H9 (cell line): ENCODE measurements at regions not wholly inside any gene's neighbourhood (a gene's known extent, or its start where the extent isn't known, plus 50 kb on each side); places are given as distances from the start of the nearest gene placed in this dataset.

Source experiments
- DNase-seq: peaks from one replicate; pipeline ENCODE4 v3.0.0-alpha.2; 2017
- H2AFZ ChIP-seq: one replicate; pipeline ENCODE4 v1.6.1; 2013; ENCODE audit warnings: mild to moderate bottlenecking, low read length, control low read depth, moderate library complexity
- H2AK5ac ChIP-seq: 2 replicates; pipeline ENCODE4 v1.6.1; 2013; ENCODE audit warnings: low read length, control low read depth, mixed read lengths; ENCODE audit not compliant: insufficient read length
- H2BK120ac ChIP-seq: one replicate; pipeline ENCODE4 v1.6.1; 2013; ENCODE audit warnings: low read depth, mild to moderate bottlenecking, low read length, control low read depth, inconsistent platforms; ENCODE audit not compliant: poor library complexity, severe bottlenecking
- H2BK12ac ChIP-seq: 2 replicates; pipeline ENCODE4 v1.6.1; 2013; ENCODE audit warnings: low read length, control low read depth, mixed read lengths, low read depth; ENCODE audit not compliant: insufficient read length
- H2BK15ac ChIP-seq: 2 replicates; pipeline ENCODE4 v1.6.1; 2013; ENCODE audit warnings: low read depth, low read length, control low read depth
- H2BK20ac ChIP-seq: one replicate; pipeline ENCODE4 v1.6.1; 2013; ENCODE audit warnings: low read depth, mild to moderate bottlenecking, low read length, control low read depth, inconsistent platforms; ENCODE audit not compliant: poor library complexity, severe bottlenecking
- H2BK5ac ChIP-seq: 2 replicates; pipeline ENCODE4 v1.6.1; 2013; ENCODE audit warnings: low read length, control low read depth, mixed read lengths; ENCODE audit not compliant: insufficient read length
- H3K14ac ChIP-seq: 2 replicates; pipeline ENCODE4 v1.6.1; 2013; ENCODE audit warnings: low read length, control low read depth; ENCODE audit not compliant: insufficient read depth
- H3K18ac ChIP-seq: 2 replicates; pipeline ENCODE4 v1.6.1; 2013; ENCODE audit warnings: low read depth, mild to moderate bottlenecking, mixed read lengths, low read length, control low read depth; ENCODE audit not compliant: insufficient read length
- H3K23ac ChIP-seq: 2 replicates; pipeline ENCODE4 v1.6.1; 2013; ENCODE audit warnings: low read length, control low read depth, mixed read lengths, low read depth; ENCODE audit not compliant: insufficient read length
- H3K23me2 ChIP-seq: 2 replicates; pipeline ENCODE4 v1.6.1; 2013; ENCODE audit warnings: low read depth, mild to moderate bottlenecking, mixed read lengths, low read length, control low read depth; ENCODE audit not compliant: insufficient read length, poor library complexity, severe bottlenecking
- H3K27ac ChIP-seq: 2 replicates; pipeline ENCODE4 v1.5.1; 2013; ENCODE audit warnings: low read length, control low read depth, mixed read lengths, low read depth; ENCODE audit not compliant: insufficient read length
- H3K27me3 ChIP-seq: 2 replicates; pipeline ENCODE4 v1.6.1; 2013; ENCODE audit warnings: low read length, control low read depth, inconsistent platforms; ENCODE audit not compliant: insufficient read depth
- H3K4ac ChIP-seq: 2 replicates; pipeline ENCODE4 v1.6.1; 2013; ENCODE audit warnings: low read depth, mild to moderate bottlenecking, control low read depth, inconsistent platforms, low read length, moderate library complexity
- H3K4me1 ChIP-seq: 2 replicates; pipeline ENCODE4 v1.6.1; 2013; ENCODE audit warnings: low read length, control low read depth, inconsistent platforms; ENCODE audit not compliant: insufficient read depth
- H3K4me2 ChIP-seq: 2 replicates; pipeline ENCODE4 v1.6.1; 2013; ENCODE audit warnings: low read length, control low read depth, mixed read lengths; ENCODE audit not compliant: insufficient read length, insufficient read depth
- H3K56ac ChIP-seq: 2 replicates; pipeline ENCODE4 v1.6.1; 2013; ENCODE audit warnings: low read depth, mild to moderate bottlenecking, mixed read lengths, low read length, control low read depth; ENCODE audit not compliant: insufficient read length
- H3K79me1 ChIP-seq: 2 replicates; pipeline ENCODE4 v1.6.1; 2013; ENCODE audit warnings: low read depth, mild to moderate bottlenecking, moderate library complexity, low read length, control low read depth, inconsistent platforms; ENCODE audit not compliant: insufficient read depth, poor library complexity, severe bottlenecking
- H3K79me2 ChIP-seq: 2 replicates; pipeline ENCODE4 v1.6.1; 2013; ENCODE audit warnings: low read length, control low read depth, inconsistent platforms; ENCODE audit not compliant: insufficient read depth
- H3K9ac ChIP-seq: 2 replicates; pipeline ENCODE4 v1.6.1; 2013; ENCODE audit warnings: low read length, control low read depth, mixed read lengths; ENCODE audit not compliant: insufficient read length; ENCODE audit errors: extremely low read depth
- H3K9me3 ChIP-seq: one replicate; pipeline ENCODE4 v1.6.1; 2013; ENCODE audit warnings: low read depth, low read length, inconsistent platforms; ENCODE audit not compliant: control insufficient read depth
- H3T11ph ChIP-seq: one replicate; pipeline ENCODE4 v1.6.1; 2013; ENCODE audit warnings: mild to moderate bottlenecking, low read length, control low read depth, inconsistent platforms
- H4K20me1 ChIP-seq: one replicate; pipeline ENCODE4 v1.6.1; 2013; ENCODE audit not compliant: control insufficient read depth, insufficient read length, insufficient read depth
- H4K5ac ChIP-seq: 2 replicates; pipeline ENCODE4 v1.6.1; 2013; ENCODE audit warnings: low read depth, mild to moderate bottlenecking, mixed read lengths, low read length, control low read depth; ENCODE audit not compliant: insufficient read length
- H4K8ac ChIP-seq: replicated peaks from 2 replicates; pipeline ENCODE4 v1.6.1; 2013; ENCODE audit warnings: low read length, control low read depth, mixed read lengths, low read depth; ENCODE audit not compliant: insufficient read length
- H4K91ac ChIP-seq: 2 replicates; pipeline ENCODE4 v1.6.1; 2013; ENCODE audit warnings: low read depth, mild to moderate bottlenecking, moderate library complexity, mixed read lengths, low read length, control low read depth; ENCODE audit not compliant: insufficient read length
- H3K27ac Mint-ChIP-seq, 3 experiments: 2 replicates in 2 of 3; 3 replicates in 1 of 3; pipeline ENCODE4 v1.8.0; 2020 to 2021; ENCODE audit warnings: mixed read lengths in 3 of 3, mild to moderate bottlenecking in 1 of 3, moderate library complexity in 1 of 3
- H3K27me3 Mint-ChIP-seq: 2 replicates; pipeline ENCODE4 v1.8.0; 2021; ENCODE audit warnings: low read depth, mild to moderate bottlenecking, moderate library complexity, mixed read lengths
- H3K36me3 Mint-ChIP-seq, 3 experiments: 2 replicates in 2 of 3; 3 replicates in 1 of 3; pipeline ENCODE4 v1.8.0; 2020 to 2021; ENCODE audit warnings: low read depth in 3 of 3, mixed read lengths in 3 of 3; ENCODE audit not compliant: insufficient read depth in 1 of 3
- H3K4me1 Mint-ChIP-seq, 2 experiments: 2 replicates each; pipeline ENCODE4 v1.8.0; 2020; ENCODE audit warnings: mixed read lengths in 2 of 2
- H3K4me3 Mint-ChIP-seq, 2 experiments: 2 replicates in 1 of 2; 3 replicates in 1 of 2; pipeline ENCODE4 v1.8.0; 2020 to 2021; ENCODE audit warnings: mild to moderate bottlenecking in 2 of 2, mixed read lengths in 2 of 2, moderate library complexity in 1 of 2
- H3K9me3 Mint-ChIP-seq, 2 experiments: 2 replicates in 1 of 2; 3 replicates in 1 of 2; pipeline ENCODE4 v1.8.0; 2020; ENCODE audit warnings: mild to moderate bottlenecking in 2 of 2, mixed read lengths in 2 of 2, moderate library complexity in 1 of 2
- WGBS: extraction: QIAGEN DNeasy Blood & Tissue Kit; methylation state at CpG from one replicate; pipeline ENCODE4 v1.1.7; 2013; ENCODE audit warnings: missing lambda C conversion rate, low lambda C conversion rate, mixed read lengths; ENCODE audit not compliant: insufficient read length; ENCODE audit errors: extremely low coverage; 5-methylcytosine and 5-hydroxymethylcytosine counted together
- TF ChIP-seq, protein P1 (sequence below): fragments of 200-600 bp; sonication (generic); conservative IDR thresholded peaks from 3 replicates; pipeline ENCODE4 v1.8.0; 2021; ENCODE audit warnings: antibody characterized with exemption, mild to moderate bottlenecking

- WGBS, result no CpG with 5 or more reads among the region's 5 CpGs
Measured at GRCh38 chr7:25050223-25050622, 70.2 kb upstream of the OSBPL3 start.

More at GRCh38 chr7:25050223-25050622, 70.2 kb upstream of the OSBPL3 start:
- H3K27ac ChIP-seq, result no peak overlapping the region
- H3K4me2 ChIP-seq, result no peak overlapping the region
- no peak for DNase-seq
- no peak overlapping the region for H2BK5ac ChIP-seq
- TF ChIP-seq, protein P1, sequence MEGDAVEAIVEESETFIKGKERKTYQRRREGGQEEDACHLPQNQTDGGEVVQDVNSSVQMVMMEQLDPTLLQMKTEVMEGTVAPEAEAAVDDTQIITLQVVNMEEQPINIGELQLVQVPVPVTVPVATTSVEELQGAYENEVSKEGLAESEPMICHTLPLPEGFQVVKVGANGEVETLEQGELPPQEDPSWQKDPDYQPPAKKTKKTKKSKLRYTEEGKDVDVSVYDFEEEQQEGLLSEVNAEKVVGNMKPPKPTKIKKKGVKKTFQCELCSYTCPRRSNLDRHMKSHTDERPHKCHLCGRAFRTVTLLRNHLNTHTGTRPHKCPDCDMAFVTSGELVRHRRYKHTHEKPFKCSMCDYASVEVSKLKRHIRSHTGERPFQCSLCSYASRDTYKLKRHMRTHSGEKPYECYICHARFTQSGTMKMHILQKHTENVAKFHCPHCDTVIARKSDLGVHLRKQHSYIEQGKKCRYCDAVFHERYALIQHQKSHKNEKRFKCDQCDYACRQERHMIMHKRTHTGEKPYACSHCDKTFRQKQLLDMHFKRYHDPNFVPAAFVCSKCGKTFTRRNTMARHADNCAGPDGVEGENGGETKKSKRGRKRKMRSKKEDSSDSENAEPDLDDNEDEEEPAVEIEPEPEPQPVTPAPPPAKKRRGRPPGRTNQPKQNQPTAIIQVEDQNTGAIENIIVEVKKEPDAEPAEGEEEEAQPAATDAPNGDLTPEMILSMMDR, result no peak
- Mint-ChIP-seq H3K4me3 (no peak overlapping the region), H3K27ac (no peak overlapping the region), H3K36me3 (peaks cover 0 to 12% (median 6%) of the 10 kb centered on the region in 3 experiments; a peak in 4 of 7 replicates), H3K27me3 (peaks cover 2% of the 10 kb centered on the region), H3K9me3 (peaks cover 0 to 6% of the 10 kb centered on the region in 2 experiments; a peak in 1 of 5 replicates), H3K4me1 (peaks cover 5 to 6% of the 10 kb centered on the region in 2 experiments)
- H3K18ac ChIP-seq, result no peak overlapping the region
- H4K8ac ChIP-seq, result no peak overlapping the region
- no peaks in the 10 kb centered on the region for H3K79me1 ChIP-seq
- H2AFZ ChIP-seq, result no peak overlapping the region
- no peak overlapping the region for H3K23ac ChIP-seq
- no peak overlapping the region for H3K14ac ChIP-seq
- no peak overlapping the region for H2BK20ac ChIP-seq
- H2BK120ac ChIP-seq, result no peak overlapping the region
- no peak overlapping the region for H4K91ac ChIP-seq
- no peaks in the 10 kb centered on the region for H3K27me3 ChIP-seq
- H3K23me2 ChIP-seq, result no peaks in the 10 kb centered on the region
- no peaks in the 10 kb centered on the region for H3K79me2 ChIP-seq
- 0 out of 2 replicates have a peak, but pooled peaks cover 2% of the 10 kb centered on the region for H3K4me1 ChIP-seq
- no peak overlapping the region for H3K9ac ChIP-seq
- H3T11ph ChIP-seq, result no peak overlapping the region
- no peak overlapping the region for H2BK12ac ChIP-seq
- no peaks in the 10 kb centered on the region for H3K9me3 ChIP-seq
- H4K20me1 ChIP-seq, result no peaks in the 10 kb centered on the region
- no peak overlapping the region for H2BK15ac ChIP-seq
- no peak overlapping the region for H3K4ac ChIP-seq
- H2AK5ac ChIP-seq, result no peak overlapping the region
- H4K5ac ChIP-seq, result no peak overlapping the region
- no peak overlapping the region for H3K56ac ChIP-seq
